ENCODE measurements at regions not wholly inside any gene's neighbourhood (a gene's known extent, or its start where the extent isn't known, plus 50 kb on each side); places are given as distances from the start of the nearest gene placed in this dataset.

DNA sequence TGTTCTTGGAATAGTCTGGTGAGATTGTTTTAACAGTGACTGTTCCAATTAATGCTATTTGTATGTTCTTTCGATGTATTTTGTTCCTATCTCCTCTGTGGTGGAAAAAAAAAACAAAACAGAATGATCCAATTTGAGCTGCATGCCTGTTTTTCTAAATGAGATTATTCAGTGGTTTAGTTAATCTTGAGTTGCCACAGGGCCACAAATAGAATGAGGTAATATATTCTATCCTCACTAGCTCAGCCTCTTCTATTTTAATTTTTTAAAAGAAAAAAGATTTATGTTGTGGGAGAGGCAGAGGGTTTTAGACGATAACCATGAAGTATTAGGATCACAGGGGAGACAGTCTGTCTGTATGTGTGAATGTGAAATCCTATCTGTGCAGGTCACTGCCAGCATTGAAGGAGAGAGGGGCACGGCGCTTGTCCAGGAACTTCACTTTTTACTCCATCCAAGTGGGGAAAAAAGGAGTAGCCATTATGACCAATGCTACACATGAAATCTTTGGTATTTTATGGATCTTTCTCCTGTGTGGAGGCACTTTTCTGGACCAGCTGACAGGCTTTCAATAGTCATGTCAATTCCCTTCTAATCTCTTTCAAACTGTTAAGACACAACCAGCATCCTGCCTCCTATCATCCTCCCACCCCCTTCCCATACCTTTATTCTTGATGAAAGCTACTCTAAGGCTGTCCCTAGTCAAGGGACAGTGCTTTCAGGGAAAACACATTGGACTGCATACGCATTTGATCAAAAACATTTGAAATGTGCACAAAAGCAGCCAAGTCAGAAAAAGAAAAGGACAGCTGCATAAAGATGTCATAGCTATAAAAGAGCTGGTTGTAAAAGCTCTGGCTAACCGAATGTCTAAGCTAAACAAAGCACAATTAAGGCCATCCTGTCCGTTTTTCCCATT lies 1063.8 kb upstream of the INTU start:
- no peak for DNase-seq (ENCODE audit: low spot score)

DNA sequence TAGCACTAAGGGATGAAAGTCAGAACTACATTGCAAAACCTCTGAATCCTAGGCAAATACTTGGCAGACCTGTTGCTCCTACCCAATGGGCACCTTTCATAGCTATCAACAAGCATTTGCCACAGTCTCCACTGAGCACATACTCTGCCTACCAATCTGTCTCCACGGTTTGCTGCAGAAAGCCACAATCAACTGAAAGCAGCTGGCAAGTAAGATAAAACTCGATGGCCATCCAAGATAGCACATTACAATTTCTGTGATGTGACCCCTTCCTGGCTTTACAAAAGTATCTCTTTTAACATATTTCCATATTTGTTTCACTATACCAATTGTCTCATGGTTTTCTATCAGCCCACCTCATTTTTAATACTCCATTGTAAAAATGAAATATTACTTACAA lies 1060.5 kb upstream of the INTU start:
- no peak for DNase-seq (ENCODE audit: low spot score)

DNA sequence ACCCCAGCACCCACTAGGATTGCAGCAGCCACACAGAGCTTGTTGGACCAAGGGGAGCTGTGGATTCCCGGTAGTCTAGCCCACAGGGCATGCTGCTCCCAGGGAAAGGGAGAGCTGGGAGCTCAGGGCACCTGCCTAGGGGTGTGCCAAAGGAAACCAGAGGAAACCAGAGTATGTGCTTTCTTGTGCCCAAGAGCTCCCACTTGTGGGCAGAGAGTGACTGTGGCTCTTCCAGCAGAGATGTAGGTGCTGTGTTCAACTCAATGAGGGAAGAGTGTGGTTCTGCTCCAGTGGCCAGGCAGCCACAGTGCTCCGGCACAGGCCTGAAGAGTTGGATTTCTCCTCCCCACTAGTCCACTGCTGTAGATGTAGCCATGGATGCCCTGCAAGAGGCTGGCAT lies 1050.0 kb upstream of the INTU start:
- no peak for DNase-seq (ENCODE audit: low spot score)

DNA sequence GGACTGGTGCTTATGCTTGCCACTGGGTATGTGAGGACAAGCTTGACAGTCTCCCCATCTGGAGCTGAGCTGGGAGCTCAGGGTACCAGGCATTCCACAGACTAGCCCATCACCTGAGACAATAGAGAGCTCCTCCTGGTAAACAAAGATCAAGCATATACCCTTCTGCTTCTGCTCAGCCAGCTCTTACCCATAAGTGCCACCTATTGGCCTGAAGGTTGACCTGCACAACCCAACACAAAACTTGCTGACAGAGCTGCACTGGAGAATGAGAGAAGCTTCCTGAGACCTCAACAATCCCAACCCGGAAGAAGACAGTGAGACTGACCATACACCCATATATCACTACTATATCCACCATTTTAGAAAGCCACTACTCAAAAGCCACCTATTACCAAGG lies 1049.2 kb upstream of the INTU start:
- peak; percentile 27 for DNase-seq (ENCODE audit: low spot score)

DNA sequence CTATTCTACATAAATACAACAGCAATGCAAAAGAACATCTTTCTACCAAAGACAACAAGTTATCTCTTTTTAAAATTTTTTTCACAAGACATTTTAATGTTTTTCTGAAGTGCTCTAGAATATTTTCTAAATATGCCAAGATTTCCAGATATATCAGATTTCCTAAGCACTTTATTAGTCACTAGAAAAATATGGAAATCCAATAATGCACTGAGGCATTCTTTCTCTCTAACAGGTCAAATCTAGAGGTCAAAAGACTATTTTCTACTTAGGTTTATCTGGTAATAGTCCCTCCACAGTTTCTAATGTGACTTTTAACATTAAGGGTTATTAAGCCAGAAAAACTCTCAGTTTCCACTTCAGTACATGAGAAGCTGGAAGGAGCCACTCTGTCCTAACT lies 1041.2 kb upstream of the INTU start:
- DNase-seq (ENCODE audit: low spot score) = no peak

DNA sequence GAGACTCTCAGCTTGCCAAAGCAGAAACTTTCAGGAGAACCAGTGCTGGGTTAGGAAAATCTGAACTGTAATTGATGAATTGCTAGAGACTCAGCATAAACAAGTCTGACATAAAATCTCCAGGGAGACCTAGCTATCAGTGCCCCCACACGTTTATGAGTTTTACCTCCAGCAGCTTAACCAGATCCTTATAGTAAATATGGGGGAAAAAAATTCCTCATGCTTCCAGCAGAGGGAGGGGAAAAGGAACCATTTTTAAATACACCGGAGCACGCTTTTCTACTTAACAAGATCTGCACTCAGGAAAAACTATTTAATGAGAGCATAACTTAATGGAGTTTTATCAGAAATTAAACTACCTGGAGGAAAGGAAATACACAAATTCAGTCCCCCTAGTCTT lies 1040.7 kb upstream of the INTU start:
- DNase-seq (ENCODE audit: low spot score) = no peak

DNA sequence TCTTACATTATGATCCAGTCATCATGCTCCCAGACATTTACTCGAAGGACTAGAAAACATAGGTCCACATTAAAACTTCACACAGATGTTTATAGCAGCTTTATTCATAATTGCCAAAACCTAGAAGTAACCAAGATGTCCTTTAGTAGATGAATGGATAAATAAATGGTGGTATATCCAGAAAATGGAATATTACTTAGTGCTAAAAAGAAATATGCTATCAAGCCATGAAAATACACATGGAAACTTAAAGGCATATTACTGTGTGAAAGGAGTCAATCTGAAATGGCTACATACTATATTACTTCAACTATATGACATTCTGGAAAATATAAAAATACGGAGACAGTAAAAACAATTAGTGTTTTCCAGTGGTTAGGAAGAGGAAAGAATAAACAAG lies 1039.1 kb upstream of the INTU start:
- no peak for DNase-seq (ENCODE audit: low spot score)

DNA sequence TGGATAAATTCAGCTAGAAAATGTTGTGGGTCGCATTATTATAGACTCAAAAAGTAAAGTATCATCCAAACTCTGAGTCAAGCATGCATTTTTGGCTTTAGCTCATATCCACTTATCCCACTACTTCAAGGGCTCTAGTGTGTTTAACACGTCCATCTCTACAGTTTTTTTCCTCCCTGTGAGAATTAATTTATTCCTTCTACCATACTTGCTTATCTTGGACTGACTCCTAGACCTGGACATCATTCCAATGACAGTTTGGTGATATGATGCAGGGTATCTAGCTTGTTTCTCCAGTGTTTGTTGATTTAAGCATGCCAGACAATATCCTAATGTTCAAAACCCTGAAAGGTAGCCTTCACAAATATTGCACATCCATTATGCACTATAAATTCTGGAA lies 1037.1 kb upstream of the INTU start:
- no peak for DNase-seq (ENCODE audit: low spot score)

DNA sequence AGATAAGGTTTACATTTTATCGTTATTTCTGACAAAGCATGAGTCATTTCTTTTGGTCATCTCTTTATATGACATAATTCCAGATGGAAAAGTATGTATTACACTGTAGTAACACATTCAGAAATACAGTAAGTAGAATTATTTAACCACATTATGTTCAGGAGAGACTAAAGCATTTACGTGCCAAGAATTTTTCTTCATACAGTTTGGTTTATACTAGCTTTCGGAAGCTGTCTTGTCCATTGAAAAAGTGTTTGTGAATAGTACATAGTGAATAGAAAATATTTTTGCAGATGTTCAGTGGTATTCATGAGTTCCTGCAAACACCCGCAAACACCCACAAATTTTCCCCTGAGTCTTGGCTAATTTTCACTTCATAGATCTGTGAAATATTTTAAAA lies 1033.0 kb upstream of the INTU start:
- DNase-seq (ENCODE audit: low spot score) = no peak

DNA sequence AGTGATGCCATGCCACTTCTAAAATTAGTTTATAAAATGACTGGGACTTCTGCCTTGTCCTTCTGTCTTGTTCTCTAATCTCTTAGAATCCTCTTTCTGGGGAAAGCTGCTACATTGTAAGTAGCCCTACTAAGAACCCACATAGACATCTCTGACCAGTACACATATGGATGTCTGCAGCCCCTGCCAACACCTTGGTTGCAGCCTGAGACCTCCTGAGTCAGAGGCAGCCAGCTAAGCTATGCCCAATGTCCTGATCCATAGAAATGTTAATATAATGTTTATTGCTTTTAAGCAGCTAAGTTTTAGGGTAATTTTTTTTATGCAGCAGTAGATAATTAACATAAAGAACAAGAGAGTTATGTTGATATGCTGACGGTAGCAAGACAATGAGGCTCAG lies 1029.5 kb upstream of the INTU start:
- DNase-seq (ENCODE audit: low spot score) = no peak

DNA sequence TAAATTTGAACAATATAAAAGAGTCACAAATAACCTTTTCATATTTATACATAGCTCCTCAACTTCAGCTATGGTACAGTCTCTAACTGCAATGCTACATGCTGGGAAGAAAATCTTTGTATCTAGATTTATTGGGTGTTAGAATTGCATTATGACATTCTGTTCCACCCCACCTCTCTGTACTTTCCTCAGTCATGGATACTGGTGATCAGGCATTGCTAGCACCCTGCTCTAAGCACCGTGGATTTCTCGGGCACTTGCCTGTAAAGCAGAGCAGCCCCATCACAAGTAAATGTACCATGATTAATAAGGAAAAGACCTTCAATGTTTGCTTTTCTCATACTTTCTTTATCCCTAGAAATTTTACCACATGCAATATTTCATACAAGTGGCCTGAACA lies 1028.9 kb upstream of the INTU start:
- no peak for DNase-seq (ENCODE audit: low spot score)

DNA sequence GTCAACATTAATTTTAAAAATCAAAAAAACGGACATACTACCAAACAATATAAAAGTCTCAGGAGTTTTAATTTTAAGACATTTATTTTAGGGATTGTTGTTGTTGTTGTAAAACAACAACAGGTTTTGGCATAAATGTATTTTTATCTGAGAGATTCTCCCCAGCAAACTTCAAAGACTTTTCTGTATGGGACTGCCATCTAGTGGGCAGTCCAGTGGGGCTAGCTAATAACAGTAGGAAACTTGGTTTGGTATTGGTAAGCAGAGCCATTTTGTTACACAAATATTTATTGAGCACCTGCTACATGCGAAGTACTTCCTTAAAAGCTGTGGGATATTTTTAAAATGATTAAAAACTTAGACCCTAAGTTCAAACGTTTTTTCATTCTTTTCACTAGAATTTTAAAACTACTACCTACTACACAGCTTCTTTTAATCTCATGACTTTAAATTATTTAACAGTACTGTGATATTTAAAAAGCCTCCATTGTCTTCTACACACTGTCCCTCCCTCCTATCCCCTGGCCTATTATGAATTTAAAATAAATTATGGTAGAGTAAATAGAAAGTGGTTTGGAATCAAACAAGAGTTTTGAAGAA lies 1028.4 kb upstream of the INTU start:
- peak; percentile 43 for DNase-seq (ENCODE audit: low spot score)

DNA sequence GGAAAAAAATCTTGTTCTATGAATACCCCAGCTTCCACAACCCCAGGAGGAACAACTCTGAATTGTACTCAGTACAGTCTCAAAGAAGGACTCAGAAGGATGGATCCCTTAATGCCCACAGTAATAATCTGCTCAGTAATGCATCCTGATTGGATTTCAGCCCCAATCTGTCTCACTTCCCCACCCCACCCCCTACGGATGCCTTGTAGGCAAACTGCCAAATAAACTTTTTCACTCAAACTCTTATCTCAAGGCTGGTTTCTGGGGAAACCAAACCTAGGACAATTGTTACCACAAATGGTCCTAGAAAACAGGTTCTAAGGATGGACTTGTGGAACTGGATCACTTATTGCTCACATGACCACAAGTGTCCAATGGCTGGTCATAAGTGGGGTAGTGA lies 1021.8 kb upstream of the INTU start:
- DNase-seq (ENCODE audit: low spot score) = no peak

DNA sequence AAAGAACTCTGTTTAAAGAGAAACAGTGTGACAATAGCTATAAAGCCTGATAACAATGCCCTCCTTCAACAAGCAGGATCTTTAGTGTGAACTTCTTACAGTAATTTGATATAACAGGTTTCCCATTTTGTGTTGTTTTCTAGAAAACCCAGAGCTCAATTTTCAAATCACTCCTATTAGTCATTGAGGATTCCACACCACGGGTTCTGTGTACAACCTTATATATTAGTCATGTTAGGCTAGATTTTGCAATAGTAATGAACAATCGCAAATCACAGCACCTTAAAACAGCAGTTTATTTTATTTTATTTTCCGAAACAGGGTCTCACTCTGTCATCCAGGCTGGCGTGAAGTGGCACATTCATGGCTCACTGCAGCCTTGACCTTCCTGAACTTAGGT lies 1020.9 kb upstream of the INTU start:
- no peak for DNase-seq (ENCODE audit: low spot score)

DNA sequence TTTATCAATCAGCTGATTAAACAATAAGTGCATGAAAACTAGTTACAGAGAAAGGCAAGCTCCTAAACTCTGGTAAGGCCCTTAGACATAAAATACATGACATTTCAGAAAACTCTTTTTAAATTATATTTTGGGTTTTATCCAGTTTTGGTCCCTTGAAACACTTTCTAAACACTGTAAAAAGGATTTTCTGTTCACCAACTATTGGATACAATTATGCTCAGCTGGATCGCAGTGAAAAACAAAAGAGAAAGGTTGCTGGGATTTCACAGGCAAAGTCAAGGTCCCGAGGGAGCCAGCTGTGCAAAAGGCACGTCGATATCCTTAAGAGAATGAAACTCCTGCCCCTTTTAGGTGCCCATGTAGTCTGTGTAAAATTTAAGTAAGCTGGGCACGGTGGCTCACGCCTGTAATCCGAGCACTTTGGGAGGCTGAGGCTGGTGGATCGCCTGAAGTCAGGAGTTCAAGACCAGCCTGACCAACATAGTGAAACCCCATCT lies 1018.4 kb upstream of the INTU start:
- DNase-seq (ENCODE audit: low spot score) = no peak

DNA sequence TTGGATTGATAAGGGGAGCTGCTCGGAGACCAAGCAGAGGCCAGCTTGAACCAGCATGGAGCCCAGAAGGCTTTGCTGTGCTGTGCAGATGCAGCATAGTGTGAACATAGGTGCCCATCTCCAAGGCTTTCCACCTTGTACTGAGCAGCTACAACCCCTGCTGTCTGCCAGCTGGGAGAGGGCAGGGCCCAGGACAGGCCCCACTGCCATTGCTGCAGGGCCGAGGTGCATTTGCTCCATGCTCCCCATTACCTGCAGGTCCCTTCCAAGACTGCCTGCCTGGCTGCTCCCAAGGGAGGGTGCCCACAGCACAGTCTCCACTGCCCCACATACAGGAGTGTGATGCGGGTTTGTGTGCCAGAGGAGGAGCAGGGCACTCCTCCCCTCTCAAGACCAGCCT lies 1016.0 kb upstream of the INTU start:
- DNase-seq (ENCODE audit: low spot score) = no peak

DNA sequence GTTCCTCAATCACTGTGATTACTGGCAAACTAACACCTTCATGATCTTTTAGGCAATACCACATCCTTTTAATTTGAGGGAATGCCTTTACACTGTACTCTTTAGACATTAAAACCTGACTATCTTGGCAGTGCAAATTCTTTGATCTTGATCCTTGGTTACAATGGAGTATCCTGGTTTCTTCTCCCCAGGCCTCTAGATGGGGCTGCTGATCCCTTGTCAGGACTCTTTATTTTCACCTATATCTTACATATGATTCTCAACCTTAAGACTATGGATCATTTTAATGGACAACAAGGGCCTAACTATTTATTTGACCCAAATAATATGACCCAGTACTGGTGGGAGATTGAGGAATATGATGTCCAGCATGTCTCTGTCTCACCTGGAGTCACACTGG lies 1005.5 kb upstream of the INTU start:
- peak; percentile 32 for DNase-seq (ENCODE audit: low spot score)

DNA sequence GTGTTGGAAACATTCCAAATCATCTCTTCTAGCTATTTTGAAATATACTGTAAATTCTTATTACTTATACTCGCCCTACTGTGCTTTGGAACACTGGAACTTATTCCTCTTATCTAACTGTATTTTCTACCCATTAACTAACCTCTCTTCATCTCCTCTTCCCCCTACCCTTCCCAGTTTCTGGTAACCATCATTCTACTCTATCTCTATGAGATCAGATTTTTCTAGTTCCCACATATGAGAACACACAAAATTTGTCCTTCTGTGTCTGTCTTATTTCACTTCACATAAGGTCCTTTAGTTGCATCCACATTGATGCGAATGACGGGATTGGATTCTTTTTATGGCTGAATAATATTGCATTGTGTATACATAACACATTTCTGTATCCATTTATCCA lies 1003.8 kb upstream of the INTU start:
- DNase-seq (ENCODE audit: low spot score) = no peak

DNA sequence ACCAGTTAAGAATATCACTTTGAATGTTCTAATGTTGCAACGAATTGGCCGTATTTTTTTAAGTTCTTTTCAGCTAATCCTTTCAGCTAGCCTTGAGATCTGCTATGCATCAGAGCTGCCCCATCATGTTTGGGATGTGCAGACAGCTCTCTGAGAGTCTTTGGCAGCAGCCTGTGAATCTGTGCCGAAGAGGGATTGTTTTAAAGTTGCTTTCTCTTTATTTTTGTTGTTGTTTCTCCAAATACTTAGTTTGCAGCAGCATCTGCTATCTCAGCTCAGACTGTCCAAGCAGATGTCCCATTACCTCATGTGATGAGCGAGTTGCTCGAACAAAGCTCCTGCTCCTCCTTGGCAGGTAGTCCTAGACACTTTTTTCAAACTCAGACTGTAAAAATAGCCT lies 1002.5 kb upstream of the INTU start:
- DNase-seq (ENCODE audit: low spot score) = no peak

DNA sequence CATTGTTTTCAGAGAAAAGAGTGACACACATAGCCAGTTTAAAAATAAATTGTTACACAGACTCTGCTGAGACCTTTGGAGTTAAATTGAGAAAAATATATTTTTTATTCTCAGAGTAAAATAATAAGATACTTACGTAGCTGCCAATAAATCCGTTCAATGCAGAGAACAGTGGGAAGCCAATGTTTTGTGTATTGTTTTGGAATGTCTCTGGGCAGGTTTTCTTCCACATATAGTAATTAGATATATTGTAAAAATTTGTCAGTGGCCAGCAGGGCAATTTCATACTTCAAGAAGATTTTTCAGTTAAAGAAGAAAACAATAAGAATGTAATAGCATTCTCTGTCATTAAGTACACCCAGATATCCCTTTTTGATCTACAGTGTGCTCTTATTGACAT lies 999.5 kb upstream of the INTU start:
- DNase-seq (ENCODE audit: low spot score) = no peak

DNA sequence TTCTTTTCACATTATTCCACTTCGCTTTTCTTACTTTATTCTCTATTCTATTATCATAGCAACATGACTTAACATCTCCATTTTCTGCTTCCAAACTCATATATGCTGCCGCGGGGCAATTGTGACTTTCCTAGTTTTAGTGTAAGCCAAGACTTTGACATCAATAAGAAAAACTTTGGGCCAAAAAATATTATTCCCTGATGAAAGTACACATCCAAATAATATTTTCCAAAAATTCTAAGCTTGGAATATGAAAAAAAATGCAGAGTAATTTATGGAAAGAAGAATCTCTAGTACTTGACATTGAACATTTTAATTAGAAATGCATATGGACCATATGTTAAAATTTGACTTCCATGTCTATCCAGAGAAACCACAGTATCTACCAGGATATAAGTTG lies 995.1 kb upstream of the INTU start:
- DNase-seq (ENCODE audit: low spot score) = no peak

DNA sequence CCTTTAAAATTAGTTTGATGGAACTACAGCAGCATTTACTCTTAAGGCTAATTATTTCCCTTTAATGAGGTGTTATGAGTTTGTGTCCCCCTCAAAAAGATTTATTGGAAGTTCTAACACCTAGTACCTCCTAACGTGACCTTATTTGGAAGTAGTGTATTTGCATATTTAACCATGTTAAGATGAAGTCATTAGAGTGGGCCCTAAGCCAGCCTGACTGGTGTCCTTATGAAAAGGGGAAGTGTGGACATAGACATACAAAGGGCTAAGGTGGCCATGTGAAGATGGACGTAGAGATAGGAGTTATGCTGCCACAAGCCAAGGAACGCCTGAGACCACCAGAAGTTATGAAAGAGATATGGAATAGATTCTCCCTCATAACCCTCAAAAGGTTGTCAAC lies 985.4 kb upstream of the INTU start:
- no peak for DNase-seq (ENCODE audit: low spot score)

DNA sequence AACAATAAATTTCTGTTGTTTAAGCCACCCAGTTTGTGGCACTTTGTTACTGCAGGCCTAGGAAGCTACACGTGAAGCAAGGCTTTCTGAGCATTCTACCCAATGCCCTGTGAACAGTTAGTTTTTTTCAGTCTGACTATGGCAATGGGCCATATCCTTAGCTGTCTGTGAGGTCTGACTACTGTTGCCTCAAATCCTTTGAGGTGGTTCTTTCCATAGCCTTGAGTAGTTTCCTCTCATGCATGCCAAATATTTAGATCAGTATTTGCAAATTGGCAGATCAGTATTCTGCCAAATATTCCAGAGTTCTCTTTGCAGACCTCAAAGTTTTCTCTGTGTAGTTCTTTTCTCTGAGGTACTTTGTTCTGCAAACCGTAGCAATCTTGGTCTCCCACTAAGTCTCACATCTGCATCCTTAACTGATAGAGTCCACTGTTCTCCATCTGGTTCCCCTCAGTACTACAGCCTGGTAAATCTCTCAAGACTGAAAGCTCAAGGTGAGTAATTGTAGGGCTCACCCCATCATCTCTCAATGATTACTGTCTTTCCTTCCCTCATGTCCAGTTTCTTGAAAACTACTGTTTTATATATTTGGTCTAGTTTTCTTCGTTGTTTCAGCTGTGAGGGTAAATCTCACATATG lies 984.9 kb upstream of the INTU start:
- no peak for DNase-seq (ENCODE audit: low spot score)
